ENCODE measurements at regions not wholly inside any gene's neighbourhood (a gene's known extent, or its start where the extent isn't known, plus 50 kb on each side); places are given as distances from the start of the nearest gene placed in this dataset.
"Not testable (repeated sequence)": the region's sequence is repeated elsewhere in the genome, so short reads cannot be mapped to it uniquely, and the experiment has no call there.

- H3K36me3 Mint-ChIP-seq = no peaks in the 10 kb centered on the region
- WGBS (ENCODE audit: insufficient coverage) = no CpG with 5 or more reads among the region's 3 CpGs
- no peak overlapping the region for H3K4me2 ChIP-seq (replicated peaks; ENCODE audit: extremely low read depth, low read length, poor library complexity, severe bottlenecking)
- no peak overlapping the region for H2AFZ ChIP-seq (ENCODE audit: insufficient read depth, low read depth, low read length, poor library complexity, severe bottlenecking)
- H3K36me3 ChIP-seq (replicated peaks in 1 of 2; ENCODE audit: control insufficient read depth in 1 of 2, insufficient read depth in 2 of 2, low read length in 2 of 2) = no peaks in the 10 kb centered on the region
- no peak overlapping the region for H3K4me3 ChIP-seq (replicated peaks in 1 of 3; ENCODE audit: low read depth in 2 of 3, low read length in 3 of 3)
- peaks cover 6 to 22% (median 10%) of the 10 kb centered on the region in 7 donors for H3K9me3 Mint-ChIP-seq
- H3K4me1 Mint-ChIP-seq = no peaks in the 10 kb centered on the region
- H3K27me3 Mint-ChIP-seq (ENCODE audit: low read depth in 3 of 3) = peaks cover 0 to 2% (median 2%) of the 10 kb centered on the region in 3 donors
- intact Hi-C loops (cut with micrococcal nuclease) = no loop called here
- no peak overlapping the region for H3K9ac ChIP-seq (ENCODE audit: insufficient read depth, low read length, poor library complexity, severe bottlenecking)
- peaks cover 6 to 30% of the 10 kb centered on the region in 2 donors for H3K9me3 ChIP-seq (replicated peaks in 1 of 2; ENCODE audit: control insufficient read depth in 1 of 2, insufficient read depth in 1 of 2, low read length in 2 of 2)
- no peak overlapping the region for H3K4me3 Mint-ChIP-seq
- DNase-seq = no peak
- no peak overlapping the region for H3K27ac ChIP-seq (ENCODE audit: low read depth in 1 of 2, low read length in 2 of 2)
- no peaks in the 10 kb centered on the region for H3K27me3 ChIP-seq (ENCODE audit: control insufficient read depth in 2 of 2, insufficient read depth in 2 of 2, low read length in 2 of 2)
- TF ChIP-seq, protein P1, sequence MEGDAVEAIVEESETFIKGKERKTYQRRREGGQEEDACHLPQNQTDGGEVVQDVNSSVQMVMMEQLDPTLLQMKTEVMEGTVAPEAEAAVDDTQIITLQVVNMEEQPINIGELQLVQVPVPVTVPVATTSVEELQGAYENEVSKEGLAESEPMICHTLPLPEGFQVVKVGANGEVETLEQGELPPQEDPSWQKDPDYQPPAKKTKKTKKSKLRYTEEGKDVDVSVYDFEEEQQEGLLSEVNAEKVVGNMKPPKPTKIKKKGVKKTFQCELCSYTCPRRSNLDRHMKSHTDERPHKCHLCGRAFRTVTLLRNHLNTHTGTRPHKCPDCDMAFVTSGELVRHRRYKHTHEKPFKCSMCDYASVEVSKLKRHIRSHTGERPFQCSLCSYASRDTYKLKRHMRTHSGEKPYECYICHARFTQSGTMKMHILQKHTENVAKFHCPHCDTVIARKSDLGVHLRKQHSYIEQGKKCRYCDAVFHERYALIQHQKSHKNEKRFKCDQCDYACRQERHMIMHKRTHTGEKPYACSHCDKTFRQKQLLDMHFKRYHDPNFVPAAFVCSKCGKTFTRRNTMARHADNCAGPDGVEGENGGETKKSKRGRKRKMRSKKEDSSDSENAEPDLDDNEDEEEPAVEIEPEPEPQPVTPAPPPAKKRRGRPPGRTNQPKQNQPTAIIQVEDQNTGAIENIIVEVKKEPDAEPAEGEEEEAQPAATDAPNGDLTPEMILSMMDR (IDR thresholded peaks at IDR 0.05) = no peak
- H3K27ac Mint-ChIP-seq = no peak overlapping the region
- no peaks in the 10 kb centered on the region for H4K20me1 ChIP-seq (ENCODE audit: insufficient read depth, low read length)
- no peaks in the 10 kb centered on the region for H3K79me2 ChIP-seq (ENCODE audit: insufficient read depth, low read length)
- H3K4me1 ChIP-seq (ENCODE audit: control insufficient read depth in 1 of 2, insufficient read depth in 2 of 2, low read length in 2 of 2) = no peaks in the 10 kb centered on the region
These were observed 66.3 kb upstream of the LRRTM4 start for GRCh38 chr2:77588438-77588837.

- Histone ChIP-seq H3K4me1 (ENCODE audit: control insufficient read depth in 1 of 2, insufficient read depth in 2 of 2, low read length in 2 of 2) (no peaks in the 10 kb centered on the region), H3K9ac (ENCODE audit: insufficient read depth, low read length, poor library complexity, severe bottlenecking) (no peak overlapping the region), H3K79me2 (ENCODE audit: insufficient read depth, low read length) (no peaks in the 10 kb centered on the region), H4K20me1 (ENCODE audit: insufficient read depth, low read length) (no peaks in the 10 kb centered on the region), H3K4me2 (replicated peaks; ENCODE audit: extremely low read depth, low read length, poor library complexity, severe bottlenecking) (no peak overlapping the region), H3K36me3 (replicated peaks in 1 of 2; ENCODE audit: control insufficient read depth in 1 of 2, insufficient read depth in 2 of 2, low read length in 2 of 2) (no peaks in the 10 kb centered on the region), H2AFZ (ENCODE audit: insufficient read depth, low read depth, low read length, poor library complexity, severe bottlenecking) (no peak overlapping the region), H3K27me3 (ENCODE audit: control insufficient read depth in 2 of 2, insufficient read depth in 2 of 2, low read length in 2 of 2) (no peaks in the 10 kb centered on the region), H3K9me3 (replicated peaks in 1 of 2; ENCODE audit: control insufficient read depth in 1 of 2, insufficient read depth in 1 of 2, low read length in 2 of 2) (peaks cover 6 to 25% of the 10 kb centered on the region in 2 donors), H3K4me3 (replicated peaks in 1 of 3; ENCODE audit: low read depth in 2 of 3, low read length in 3 of 3) (no peak overlapping the region), H3K27ac (ENCODE audit: low read depth in 1 of 2, low read length in 2 of 2) (no peak overlapping the region)
- no peaks in the 10 kb centered on the region for H3K36me3 Mint-ChIP-seq
- WGBS (ENCODE audit: insufficient coverage) = 97% methylated on average over 20 of the region's 29 CpGs
- TF ChIP-seq, protein P1 (IDR thresholded peaks at IDR 0.05) = no peak
- H3K4me1 Mint-ChIP-seq = no peaks in the 10 kb centered on the region
- peaks cover 6 to 28% (median 12%) of the 10 kb centered on the region in 7 donors for H3K9me3 Mint-ChIP-seq
- intact Hi-C loops (cut with micrococcal nuclease) = no loop called here
- H3K27me3 Mint-ChIP-seq (ENCODE audit: low read depth in 3 of 3) = peaks cover 0 to 2% (median 2%) of the 10 kb centered on the region in 3 donors
- no peak for DNase-seq
- no peak overlapping the region for H3K4me3 Mint-ChIP-seq
- H3K27ac Mint-ChIP-seq = no peak overlapping the region
These were observed 68.2 kb upstream of the LRRTM4 start for GRCh38 chr2:77590298-77590917.

GRCh38 chr2:77592955-77593354 is 70.8 kb upstream of the LRRTM4 start:
- H2AFZ ChIP-seq (ENCODE audit: insufficient read depth, low read depth, low read length, poor library complexity, severe bottlenecking); H3K4me1 Mint-ChIP-seq; H3K4me3 ChIP-seq (replicated peaks in 1 of 3; ENCODE audit: low read depth in 2 of 3, low read length in 3 of 3); H3K4me1 ChIP-seq (ENCODE audit: control insufficient read depth in 1 of 2, insufficient read depth in 2 of 2, low read length in 2 of 2); H3K27ac Mint-ChIP-seq; H3K27ac ChIP-seq (ENCODE audit: low read depth in 1 of 2, low read length in 2 of 2); H3K4me3 Mint-ChIP-seq; H3K79me2 ChIP-seq (ENCODE audit: insufficient read depth, low read length); H3K36me3 Mint-ChIP-seq; H3K9ac ChIP-seq (ENCODE audit: insufficient read depth, low read length, poor library complexity, severe bottlenecking); H3K4me2 ChIP-seq (replicated peaks; ENCODE audit: extremely low read depth, low read length, poor library complexity, severe bottlenecking); H3K36me3 ChIP-seq (replicated peaks in 1 of 2; ENCODE audit: control insufficient read depth in 1 of 2, insufficient read depth in 2 of 2, low read length in 2 of 2); H3K27me3 ChIP-seq (ENCODE audit: control insufficient read depth in 2 of 2, insufficient read depth in 2 of 2, low read length in 2 of 2); intact Hi-C loops (cut with micrococcal nuclease); DNase-seq; H3K27me3 Mint-ChIP-seq (ENCODE audit: low read depth in 3 of 3); H4K20me1 ChIP-seq (ENCODE audit: insufficient read depth, low read length): not testable (repeated sequence)
- peaks cover 6 to 26% (median 12%) of the 10 kb centered on the region in 7 donors for H3K9me3 Mint-ChIP-seq
- H3K9me3 ChIP-seq (replicated peaks in 1 of 2; ENCODE audit: control insufficient read depth in 1 of 2, insufficient read depth in 1 of 2, low read length in 2 of 2) = peaks cover 6 to 25% of the 10 kb centered on the region in 2 donors
- 95% methylated on average over 7 of the region's 24 CpGs for WGBS (ENCODE audit: insufficient coverage)

Data from CD14-positive monocyte (primary cell).